ENCODE measurements at regions not wholly inside any gene's neighbourhood (a gene's known extent, or its start where the extent isn't known, plus 50 kb on each side); places are given as distances from the start of the nearest gene placed in this dataset.

DNA sequence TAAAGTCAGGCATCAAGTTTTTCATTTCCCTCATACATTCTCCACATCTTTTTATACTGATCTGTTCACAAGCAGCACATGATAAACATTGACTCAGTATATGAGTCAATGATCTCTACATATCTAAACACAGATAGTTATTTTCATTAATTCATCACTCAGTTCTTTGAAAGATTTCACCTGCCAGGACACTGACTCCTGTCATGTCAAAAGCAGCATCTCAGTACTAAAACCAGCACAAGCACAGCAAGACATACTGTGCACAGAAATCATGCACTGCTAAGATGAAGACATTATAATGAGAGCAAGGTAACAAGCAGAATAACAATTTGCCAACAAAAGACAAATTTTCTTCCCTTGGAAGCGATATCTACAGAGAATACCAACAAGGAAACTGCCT, 206.1 kb upstream of the COX7C start:
- H3K27ac ChIP-seq = no peak overlapping the region
- TF ChIP-seq, protein P1, sequence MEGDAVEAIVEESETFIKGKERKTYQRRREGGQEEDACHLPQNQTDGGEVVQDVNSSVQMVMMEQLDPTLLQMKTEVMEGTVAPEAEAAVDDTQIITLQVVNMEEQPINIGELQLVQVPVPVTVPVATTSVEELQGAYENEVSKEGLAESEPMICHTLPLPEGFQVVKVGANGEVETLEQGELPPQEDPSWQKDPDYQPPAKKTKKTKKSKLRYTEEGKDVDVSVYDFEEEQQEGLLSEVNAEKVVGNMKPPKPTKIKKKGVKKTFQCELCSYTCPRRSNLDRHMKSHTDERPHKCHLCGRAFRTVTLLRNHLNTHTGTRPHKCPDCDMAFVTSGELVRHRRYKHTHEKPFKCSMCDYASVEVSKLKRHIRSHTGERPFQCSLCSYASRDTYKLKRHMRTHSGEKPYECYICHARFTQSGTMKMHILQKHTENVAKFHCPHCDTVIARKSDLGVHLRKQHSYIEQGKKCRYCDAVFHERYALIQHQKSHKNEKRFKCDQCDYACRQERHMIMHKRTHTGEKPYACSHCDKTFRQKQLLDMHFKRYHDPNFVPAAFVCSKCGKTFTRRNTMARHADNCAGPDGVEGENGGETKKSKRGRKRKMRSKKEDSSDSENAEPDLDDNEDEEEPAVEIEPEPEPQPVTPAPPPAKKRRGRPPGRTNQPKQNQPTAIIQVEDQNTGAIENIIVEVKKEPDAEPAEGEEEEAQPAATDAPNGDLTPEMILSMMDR (conservative IDR thresholded peaks at IDR 0.05) = no peak

DNA sequence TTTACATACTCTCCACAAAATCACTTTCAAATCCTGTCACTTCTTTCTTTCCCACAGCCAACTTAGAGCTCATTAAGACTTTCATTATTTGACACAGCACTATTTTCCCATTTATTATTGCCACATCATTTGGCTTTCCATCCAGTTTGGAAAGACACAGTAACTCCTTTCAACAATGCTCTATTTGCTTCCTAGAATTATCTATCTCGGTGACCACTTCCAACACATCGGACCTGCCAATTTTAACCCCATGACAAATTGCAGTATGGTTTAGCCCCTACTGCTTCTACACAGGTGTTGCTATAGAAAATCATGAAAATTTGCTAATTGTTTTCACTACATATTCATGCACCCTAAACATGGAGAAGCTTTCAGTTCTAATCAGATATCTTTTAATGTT, 190.6 kb upstream of the COX7C start:
- no peak overlapping the region for H3K27ac ChIP-seq
- TF ChIP-seq, protein P1 (conservative IDR thresholded peaks at IDR 0.05) = no peak

DNA sequence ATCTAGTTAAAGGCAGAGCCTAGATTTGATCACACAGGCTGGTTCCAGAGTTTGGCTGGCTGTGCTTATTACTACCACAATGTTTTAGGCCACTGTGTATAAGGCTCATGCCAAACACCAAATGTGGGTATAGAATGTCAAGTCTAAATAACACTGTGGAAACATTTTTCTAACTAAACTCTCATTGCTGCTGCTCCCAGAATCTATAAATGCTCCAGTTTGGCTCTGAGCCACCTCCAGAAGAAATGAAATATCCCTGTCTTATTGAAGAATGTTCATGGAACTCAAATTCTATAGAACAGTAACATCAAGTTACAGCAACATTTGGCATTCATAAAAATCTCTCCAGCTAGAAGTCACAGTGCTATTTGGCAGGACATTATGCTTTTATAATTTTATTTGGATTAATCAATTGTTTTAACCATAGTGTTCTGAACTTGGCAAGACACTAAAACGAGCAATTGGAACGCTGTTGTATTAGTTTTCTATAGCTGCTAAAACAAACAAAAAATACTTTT, 178.1 kb upstream of the COX7C start:
- TF ChIP-seq, protein P1 (conservative IDR thresholded peaks at IDR 0.05) = no peak
- H3K27ac ChIP-seq = no peak overlapping the region

DNA sequence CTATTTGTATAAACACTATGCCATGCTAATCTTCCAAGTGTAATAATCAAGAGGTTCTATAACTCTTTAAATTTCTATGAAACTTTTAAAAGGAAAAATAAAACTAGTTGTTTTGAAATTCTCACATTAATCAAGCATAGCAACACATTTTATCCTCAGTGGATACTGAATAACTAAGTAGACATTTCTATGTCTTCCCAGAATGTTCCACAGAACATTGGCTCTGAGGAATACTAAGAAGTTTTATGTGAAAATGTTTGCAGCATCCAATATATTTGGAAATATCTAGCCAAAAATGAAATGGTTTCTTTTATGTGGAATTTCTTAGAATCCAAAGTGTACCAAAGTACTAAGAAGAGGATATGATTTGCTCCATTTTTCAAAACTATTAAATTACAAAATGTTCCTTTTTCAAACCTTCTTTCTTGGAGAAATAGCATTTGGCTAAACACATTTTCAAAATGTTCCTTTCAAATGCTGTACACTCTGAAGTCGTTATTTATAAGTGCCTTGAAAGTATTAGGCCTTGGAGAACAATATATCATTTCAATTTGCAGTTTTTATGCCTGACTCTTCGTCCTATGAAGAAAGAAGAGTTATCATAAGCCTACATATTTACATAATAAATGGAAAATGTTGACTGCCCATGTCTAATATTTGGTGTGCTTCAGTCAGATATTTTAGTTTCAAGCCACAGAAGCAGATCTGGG, 175.6 kb upstream of the COX7C start:
- H3K27ac ChIP-seq = no peak overlapping the region
- TF ChIP-seq, protein P1 (conservative IDR thresholded peaks at IDR 0.05) = no peak

DNA sequence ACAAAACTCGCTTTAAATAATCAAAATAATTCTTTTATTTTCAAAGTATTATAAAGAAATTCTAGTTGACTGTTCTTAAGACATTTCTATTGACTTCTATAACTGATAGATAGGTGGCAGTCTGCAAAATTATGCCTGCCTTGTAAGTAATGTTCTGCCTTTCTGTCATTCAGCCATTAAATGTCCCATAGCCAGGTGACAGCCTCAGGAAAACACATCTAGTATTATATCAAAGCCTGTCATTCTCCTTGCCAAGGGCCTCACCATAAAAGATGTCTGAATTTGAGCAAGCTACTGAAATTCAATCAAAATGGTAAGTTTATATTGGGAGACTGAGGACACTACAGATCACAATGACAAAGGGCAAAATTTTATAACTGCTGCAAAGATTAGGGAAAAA, 170.4 kb upstream of the COX7C start:
- no peak overlapping the region for H3K27ac ChIP-seq
- TF ChIP-seq, protein P1 (conservative IDR thresholded peaks at IDR 0.05) = no peak

DNA sequence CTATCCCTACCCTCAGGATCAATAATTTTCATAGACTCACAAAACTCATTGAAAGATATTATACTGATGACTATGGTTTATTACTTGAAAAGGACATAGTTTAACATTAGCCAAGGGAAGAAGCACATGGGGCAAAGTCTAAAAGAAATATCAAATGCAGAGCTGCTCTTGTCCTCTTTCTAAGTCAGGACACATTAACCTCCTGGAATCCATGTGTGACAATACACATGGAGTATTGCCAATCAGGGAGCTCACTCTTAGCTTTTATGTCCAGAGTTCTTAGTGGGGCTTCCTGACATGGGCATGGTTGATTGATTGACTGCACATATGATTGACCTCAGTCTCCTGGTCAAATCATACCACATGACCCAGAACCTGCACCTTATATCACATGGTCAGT, 165.5 kb upstream of the COX7C start:
- H3K27ac ChIP-seq = no peak overlapping the region
- TF ChIP-seq, protein P1 (conservative IDR thresholded peaks at IDR 0.05) = no peak

DNA sequence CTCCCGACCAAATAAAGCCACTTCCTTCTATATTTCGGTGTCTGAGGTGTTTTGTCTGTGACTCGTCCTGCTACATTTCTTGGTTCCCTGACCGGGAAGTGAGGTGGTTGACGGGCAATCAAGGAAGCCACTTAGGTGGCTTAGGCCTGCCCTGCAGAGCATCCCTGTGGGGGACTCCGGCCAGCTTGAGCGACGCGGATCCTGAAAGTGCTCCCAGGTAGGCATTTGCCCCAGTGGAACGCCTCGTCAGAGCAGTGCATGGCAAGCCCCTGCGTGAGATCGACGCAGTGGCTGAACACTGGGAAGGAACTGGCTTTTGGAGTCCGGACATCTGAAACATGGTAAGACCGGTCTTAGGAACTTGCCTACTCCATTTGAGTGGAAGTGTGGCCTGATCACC, 157.2 kb upstream of the COX7C start:
- TF ChIP-seq, protein P1 (conservative IDR thresholded peaks at IDR 0.05) = no peak
- no peak overlapping the region for H3K27ac ChIP-seq

All from VCaP (cell line).